Stimulated activated CD8-positive, alpha-beta memory T cell treated with anti-CD3 and anti-CD28 coated beads, Interleukin-7, amount 100 ng/mL, for 48 hours (primary cell): ENCODE measurements at regions not wholly inside any gene's neighbourhood (a gene's known extent, or its start where the extent isn't known, plus 50 kb on each side); places are given as distances from the start of the nearest gene placed in this dataset.
"Not testable (repeated sequence)": the region's sequence is repeated elsewhere in the genome, so short reads cannot be mapped to it uniquely, and the experiment has no call there.

Experiments used
- DNase-seq, 2 donors: peaks; one replicate each; pipeline ENCODE4 v3.0.0-alpha.2; 2020; ENCODE audit warnings: low read depth in 1 of 2; ENCODE audit errors: extremely low read depth in 1 of 2

DNA sequence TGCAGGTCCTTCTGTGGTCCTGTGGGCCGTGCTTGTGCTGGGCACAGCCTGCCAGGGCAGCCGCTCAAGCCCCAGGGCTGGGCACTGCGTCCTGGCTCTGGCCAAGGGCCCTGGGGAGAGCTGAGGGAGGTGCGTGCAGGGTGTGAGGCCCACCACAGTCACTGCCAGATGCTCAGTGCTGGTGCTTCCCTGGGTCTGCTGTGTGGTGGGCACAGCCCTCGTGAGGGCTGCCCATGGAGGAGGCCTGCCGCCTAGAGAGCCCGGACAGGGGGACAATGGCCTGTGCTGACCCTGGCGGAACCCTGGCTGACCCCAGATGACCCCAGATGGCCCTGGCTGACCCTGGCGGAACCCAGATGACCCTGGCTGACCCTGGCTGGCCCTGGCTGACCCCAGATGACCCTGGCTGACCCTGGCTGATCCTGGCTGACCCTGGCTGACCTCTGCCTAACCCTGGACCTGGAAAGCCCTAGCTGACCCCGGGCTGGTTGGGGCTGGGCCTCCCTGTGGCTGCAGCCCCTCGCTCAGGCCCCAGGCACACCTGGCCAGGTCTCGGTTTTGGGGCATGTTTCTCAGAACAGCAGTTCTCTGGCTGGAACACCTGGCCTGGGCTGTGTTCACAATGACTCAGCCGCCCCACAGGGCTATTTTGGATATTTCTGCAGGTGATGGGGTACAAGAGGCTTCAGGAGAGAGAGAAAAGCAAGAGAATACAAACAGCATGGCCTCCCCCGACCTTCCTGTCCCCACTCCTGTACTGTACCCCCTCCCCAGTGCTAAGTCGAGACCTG lies 55.4 kb downstream of the TMEM121 start:
- DNase-seq = no peak

DNA sequence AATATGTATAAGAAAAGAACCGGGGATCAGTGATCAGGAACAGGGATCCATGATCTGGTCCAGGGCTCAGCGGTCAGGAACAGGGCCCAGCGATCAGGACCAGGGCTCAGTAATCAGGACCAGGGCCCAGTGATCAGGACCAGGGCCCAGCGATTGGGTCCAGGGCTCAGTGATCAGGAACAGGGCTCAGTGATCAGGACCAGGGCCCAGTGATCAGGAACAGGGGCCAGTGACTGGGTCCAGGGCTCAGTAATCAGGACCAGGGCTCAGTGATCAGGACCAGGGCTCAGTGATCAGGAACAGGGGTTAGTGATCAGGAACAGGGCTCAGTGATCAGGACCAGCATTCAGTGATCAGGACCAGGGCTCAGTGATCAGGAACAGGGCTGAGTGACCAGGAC lies 56.3 kb downstream of the TMEM121 start:
- DNase-seq = no peak

DNA sequence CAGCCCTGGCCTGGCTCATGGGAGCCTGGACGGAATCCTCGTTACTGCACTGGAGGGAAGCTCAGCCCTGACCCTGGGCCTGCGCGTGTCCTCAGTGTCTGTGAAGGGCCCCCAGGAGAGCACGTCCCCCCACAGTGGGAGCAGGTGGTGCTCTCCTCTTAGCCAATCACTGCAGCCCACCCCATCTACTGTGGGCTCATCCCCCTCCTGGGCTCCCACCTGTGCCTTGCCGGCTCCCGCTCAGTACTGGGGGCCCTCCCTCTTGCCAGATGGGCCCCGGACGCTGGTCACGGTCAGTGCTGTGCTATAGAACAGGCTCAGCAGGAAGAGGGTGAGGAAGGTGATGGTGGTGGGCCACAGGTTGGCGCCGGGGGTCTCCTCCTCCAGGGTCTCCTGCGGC lies 57.5 kb downstream of the TMEM121 start:
- DNase-seq = not testable (repeated sequence)

DNA sequence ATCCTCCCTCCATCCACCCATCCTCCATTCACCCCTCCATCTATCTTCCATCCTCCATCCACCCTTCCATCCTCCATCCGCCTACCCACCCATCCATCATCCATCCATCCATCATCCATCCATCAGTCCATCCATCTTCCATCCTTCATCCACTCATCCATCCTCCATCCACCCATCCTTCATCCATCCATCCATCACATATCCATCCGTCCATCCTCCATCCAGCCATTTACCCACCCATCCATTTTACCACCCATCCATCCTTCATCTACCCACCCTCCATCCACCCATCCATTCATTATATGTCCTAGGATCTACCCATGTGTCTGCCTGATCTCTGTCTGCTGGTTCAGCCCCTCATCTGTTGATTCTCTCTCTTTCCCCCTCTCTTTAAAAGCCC lies 58.9 kb downstream of the TMEM121 start:
- not testable (repeated sequence) for DNase-seq

DNA sequence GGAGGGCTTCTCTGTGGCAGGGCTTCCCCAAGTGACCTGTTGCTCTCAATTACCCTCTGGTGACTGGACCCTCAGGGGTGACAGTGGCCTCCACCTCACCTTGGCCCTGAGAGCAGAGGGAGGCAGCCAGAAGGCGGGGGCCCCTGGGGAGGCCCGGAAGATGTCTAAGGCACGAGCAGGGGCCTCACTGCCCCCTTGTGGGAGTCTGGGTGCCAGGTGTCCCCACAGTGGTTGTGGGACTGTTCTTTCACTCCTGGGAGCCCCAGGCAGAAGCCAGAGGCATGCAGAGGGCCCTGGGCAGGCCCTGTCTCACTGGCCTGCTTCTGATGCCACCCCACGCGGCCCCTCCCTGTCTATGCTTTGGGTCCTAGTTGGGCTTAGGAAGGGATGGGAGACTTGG lies 59.3 kb downstream of the TMEM121 start:
- DNase-seq = not testable (repeated sequence)

DNA sequence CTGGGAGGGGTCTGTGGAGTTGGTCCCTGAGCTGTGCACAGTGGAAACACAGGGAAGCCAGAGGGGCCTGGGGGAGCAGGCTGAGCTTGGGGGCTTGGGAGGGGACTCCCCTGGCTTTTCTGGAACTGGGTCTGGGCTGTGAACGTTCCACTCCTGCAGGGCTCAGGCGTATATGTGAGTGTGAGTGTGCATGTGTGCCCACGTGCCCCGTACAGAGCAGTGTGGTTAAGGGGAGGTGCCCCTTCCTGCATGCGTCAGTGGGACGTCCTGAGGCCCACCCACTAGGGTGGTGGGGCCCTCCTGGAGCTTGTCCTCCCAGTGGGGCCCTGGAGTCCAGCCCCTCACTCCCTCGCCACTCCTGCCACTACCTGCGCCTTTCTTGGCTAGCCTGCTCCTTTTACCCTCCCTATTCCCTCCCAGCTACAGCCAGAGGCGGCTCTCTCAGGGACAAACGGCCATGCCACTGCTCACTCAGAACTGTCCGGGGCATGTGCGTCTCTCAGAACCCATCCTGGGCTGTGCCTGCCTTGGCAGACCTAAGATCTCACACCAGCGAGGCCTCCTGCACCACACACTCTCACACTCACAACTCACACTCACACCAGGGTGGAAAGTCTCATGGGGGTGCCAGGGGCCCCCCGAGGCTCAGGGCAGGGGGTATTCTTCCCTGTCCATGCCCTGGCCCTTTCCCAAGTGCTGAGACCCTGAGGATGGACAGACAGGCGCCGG lies 59.9 kb downstream of the TMEM121 start:
- DNase-seq = not testable (repeated sequence)

DNA sequence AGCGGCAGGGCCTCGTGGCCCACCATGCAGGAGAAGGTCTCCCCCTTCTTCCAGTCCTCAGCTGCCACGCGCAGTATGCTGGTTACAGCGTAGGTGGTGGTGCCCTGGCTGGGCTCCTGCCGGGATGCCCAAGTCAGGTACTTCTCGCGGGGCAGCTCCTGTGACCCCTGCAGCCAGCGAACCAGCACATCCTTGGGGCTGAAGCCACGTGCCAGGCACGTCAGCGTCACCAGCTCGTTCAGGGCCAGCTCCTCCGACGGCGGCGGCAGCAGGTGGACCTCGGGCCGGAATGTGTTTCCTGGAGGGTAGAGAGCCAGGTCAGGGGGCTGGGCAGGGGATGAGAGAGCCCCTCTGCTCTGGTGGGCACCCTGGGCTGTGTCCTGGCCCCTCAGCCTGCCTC lies 60.7 kb downstream of the TMEM121 start:
- not testable (repeated sequence) for DNase-seq

DNA sequence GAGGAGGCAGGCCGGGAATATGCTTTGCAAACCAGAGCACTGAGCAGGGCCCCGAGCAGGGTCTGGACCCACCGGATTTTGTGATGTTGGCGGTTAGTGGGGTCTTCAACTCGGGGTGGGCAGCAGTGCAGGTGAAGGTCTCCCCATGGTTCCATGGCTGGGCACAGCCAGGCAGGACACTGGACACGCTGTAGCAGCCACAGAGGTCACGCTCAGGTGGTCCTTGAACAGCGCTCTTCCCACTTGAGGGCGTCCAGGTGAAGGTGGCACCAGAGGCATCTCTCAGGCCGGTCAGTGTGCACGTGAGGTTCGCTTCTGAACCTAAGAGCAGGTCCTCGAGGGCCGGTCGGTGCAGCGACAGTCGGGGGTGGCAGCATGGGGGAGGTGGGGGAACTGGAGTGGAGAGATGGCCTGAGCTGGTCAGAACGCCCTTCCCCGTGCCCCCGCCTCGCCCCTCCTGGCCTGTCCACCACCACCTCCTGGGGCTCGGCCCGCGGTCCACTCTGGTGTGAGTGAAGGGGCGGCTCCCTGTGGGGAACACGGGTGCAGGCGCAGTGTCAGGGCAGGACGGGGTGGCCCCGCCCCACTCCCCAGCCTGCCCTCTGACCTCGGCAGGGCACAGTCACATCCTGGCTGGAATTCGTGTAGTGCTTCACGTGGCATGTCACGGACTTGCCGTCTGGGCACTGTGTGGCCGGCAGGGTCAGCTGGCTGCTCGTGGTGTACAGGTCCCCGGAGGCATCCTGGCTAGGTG lies 61.3 kb downstream of the TMEM121 start:
- not testable (repeated sequence) for DNase-seq

DNA sequence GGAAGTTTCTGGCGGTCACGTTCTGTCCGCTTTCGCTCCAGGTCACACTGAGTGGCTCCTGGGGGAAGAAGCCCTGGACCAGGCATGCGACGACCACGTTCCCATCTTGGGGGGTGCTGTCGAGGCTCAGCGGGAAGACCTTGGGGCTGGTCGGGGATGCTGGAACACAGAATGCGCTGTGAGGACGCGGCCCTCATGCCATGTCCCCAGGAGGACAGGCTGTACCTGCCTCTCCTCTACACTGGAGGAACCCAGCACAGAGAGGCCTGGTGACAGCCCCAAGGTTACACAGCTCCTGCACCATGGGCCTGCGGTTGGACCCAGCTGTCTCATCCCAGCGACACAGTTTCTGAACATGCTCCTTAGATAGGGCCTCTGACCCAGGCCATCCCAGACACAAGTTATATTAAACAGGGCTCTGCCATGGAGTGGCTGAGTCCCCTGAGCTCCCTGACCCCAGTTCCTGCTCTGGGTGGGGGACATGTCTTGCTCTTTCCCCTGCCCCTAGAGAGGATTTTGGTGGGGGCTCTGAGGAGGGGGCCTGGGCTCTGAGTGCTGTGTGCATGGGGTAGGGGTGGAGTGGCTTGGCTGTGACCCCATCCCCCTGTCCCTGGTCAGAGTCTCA lies 62.0 kb downstream of the TMEM121 start:
- DNase-seq = no peak

DNA sequence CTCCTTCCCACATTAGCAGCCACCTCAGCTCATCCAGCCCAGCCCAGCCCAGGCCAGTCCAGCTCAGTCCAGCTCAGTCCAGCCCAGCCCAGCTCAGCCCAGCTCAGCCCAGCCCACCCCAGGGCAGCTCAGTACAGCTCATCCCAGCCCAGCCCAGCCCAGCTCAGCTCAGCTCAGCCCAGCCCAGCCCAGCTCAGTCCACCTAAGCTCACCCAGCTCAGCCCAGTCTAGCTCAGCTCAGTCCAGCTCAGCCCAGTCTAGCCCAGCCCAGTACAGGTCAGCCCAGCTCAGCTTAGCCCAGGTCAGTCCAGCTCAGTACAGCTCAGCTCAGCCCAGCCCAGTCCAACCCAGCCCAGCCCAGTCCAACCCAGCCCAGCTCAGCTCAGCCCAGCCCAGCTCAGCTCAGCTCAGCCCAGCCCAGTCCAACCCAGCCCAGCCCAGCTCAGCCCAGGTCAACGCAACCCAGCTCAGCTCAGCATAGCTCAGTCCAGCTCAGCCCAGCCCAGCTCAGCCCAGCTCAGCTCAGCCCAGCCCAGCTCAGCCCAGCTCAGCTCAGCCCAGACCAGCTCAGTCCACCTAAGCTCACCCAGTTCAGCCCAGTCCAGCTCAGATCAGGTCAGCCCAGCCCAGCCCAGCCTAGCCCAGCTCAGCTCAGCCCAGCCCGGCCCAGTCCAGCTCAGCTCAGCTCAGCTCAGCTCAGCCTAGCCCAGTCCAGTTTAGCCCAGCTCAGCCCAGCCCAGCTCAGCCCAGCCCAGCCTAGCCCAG lies 63.0 kb downstream of the TMEM121 start:
- DNase-seq = no peak

DNA sequence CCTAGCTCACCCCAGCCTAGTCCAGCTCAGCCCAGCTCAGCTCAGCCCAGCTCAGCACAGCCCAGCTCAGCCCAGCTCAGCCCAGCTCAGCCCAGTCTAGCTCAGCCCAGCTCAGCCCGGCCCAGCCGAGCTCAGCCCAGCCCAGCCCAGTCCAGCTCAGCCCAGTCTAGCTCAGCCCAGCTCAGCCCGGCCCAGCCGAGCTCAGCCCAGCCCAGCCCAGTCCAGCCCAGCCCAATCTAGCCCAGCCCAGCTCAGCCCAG lies 63.5 kb downstream of the TMEM121 start:
- DNase-seq = not testable (repeated sequence)

DNA sequence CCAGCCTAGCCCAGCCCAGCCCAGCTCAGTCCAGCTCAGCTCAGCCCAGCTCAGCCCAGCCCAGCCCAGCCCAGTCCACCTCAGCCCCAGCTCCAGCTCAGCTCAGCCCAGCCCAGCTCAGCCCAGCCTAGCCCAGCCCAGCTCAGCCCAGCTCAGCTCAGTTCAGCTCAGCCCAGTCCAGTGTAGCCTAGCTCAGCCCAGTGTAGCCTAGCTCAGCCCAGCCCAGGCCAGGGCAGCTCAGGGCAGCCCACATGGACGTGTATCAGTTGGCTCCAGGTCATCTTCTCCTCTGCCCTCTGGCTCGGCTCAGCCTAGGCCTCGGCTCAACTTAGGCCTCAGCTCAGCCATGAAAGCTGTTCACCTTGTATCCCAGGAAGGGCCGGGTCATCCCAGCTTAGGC lies 64.7 kb downstream of the TMEM121 start:
- no peak for DNase-seq

DNA sequence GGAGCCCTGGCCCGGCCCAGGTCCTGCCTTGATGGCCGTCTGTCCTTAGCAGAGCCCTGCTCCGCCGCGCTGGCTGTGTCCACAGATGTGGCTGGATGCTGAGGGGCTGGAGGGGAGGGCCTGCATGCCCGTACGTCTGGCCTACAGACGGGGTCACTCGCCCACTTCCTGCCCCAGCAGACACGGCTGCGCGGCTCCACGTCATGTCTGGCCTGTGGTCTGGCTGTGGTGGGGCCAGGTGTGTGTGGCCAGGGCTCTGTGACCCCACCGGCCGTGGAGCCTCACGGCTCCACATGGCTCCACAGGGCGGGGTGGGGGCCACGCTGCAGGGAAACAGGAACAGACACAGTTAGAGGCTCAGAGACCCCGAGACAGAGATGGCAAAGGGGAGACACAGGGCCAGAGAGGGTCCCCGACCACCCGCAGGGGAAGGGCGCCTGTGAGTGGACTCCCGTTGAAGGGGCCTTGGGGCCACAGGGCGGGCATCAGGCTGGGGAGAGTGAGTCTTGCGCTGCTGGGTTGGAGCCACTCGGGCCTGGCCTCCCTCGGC lies 65.5 kb downstream of the TMEM121 start:
- DNase-seq = not testable (repeated sequence)

DNA sequence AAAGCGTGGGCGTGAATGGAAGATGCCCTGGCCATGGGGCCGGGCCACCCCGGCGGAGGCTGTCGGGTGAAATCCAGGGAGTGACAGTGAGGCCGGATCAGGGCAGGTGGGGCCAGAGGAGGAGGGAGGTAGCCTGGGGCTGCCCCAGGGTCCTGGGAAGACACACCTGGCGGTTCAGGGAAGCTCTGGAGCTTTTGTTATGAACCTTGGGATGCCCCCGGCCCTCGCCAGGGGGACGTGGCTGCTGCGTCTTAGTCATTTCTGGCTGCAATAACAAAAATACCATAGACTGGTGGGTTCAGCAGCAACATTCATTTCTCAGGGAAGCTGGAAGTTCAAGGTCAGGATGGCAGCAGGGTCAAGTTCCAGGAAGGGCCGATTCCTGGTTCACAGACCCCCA lies 66.3 kb downstream of the TMEM121 start:
- DNase-seq = not testable (repeated sequence)

DNA sequence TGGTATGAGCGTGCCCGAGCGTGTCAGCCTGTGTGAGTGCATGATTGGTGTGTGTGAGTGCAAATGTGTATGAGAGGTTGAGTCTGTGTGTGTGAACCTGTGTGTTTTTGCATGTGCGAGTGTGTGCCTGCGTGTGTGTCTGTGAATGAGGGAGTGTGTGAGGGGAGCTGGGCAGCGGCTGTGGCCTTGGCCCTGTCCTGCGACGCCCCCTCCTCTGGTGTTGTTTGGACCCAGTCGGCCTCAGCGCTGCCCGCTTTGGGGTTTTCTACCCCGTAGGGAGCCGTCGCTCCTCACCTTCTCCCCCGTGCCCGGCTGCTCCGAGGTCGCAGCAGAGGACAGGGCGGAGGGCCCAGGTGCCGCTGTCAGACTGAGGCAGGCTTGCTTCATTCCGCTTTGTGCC lies 69.0 kb downstream of the TMEM121 start:
- DNase-seq = not testable (repeated sequence)

DNA sequence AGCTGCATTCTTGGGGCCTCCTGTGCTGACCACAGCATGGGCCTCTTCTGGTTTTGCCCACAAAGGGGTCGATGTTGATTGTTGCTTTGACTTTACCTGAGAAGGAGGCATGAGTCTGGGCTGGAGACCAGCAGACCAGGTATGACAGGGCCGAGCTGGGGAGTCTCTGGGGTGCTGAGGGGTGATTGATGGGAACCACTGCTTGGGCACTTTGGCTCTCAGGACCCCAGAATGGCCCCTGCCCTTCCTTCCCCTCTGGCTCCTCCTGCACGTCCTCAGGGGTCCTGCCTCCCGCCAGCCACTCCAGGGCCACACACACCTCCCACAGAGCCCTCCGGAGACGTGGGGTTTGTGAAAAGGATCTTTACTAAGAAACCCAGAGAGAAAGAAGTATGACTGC lies 70.0 kb downstream of the TMEM121 start:
- DNase-seq = not testable (repeated sequence)

DNA sequence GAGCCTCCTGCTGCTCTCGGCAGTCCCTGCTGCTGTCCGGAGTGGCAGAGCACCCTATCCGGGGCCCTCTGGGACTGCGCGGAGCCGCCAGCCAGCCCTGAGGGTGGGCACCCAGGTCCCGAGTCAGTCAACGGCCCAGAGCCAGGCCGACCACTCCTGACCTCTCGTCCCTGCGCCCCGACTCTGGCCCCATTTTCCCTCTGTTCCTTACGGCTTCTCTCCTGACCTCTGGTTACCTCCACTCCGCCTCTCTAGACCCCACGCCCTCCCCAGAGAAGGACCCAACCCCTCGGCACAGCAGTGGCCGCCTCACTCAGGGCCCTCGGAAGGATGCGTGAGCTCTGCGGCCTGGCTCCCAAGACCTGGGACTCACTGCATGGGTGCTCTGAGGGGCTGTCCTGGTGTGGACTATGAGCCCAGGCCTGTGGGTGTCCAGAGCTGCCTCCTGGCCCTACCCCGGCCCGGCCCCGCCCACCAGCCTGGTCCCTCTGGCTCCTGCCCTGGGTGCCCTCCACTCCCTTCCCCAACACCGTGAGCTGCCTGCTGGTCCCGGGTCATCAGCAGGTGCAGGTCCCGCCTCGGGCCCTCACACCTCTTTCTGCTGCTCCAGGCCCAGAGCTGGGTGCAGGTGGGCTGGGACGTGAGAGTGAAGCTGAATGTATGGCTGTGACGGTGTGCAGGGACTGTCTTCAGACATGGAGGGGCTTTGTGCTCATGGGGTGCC lies 71.8 kb downstream of the TMEM121 start:
- DNase-seq = not testable (repeated sequence)

DNA sequence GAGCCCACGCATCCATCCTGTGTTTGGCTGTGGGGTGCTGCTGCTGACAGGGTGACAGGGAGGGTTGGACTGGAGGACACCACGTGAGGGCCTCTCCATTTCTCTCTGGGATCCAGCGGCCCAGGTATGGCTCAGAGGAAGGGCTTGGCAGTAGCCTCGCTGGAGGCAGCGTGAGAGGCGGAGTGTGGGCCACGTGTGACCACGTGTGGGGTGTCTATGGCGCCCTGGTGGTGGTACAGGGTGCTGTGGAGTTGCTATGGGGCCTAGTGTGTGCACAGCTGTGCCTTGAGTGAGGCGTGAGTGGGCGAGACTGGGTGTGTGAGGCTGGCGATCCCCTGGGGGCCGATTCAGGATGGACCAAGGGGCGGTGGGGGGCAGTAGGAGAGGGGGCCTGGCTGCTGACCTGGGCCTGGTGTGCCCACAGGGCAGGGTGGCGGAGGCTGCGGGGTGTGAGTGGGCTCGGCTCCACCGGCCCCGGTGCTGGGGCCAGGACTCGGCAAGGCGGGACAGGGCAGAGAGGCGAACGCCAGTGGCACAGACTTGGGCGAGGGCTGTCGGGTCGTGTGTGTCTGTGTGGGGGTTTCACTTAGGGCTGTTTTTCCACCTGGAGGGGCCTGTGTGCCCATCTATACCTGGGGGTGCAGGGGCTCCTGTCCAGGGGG lies 72.7 kb downstream of the TMEM121 start:
- DNase-seq = not testable (repeated sequence)
